CD4-positive, alpha-beta memory T cell (primary cell): ENCODE measurements at regions not wholly inside any gene's neighbourhood (a gene's known extent, or its start where the extent isn't known, plus 50 kb on each side); places are given as distances from the start of the nearest gene placed in this dataset.

Experiments
- CTCF ChIA-PET: fragments of 350-600 bp; sonication (Branson Sonifier 250); formaldehyde crosslinking; loops from one replicate; lab custom pipeline; 2021; ENCODE audit warnings: inconsistent platforms; ENCODE audit not compliant: partially characterized antibody; lab: Charles Lee
- POLR2A ChIA-PET: fragments of 350-600 bp; sonication (Branson Sonifier 250); formaldehyde crosslinking; loops from one replicate; lab custom pipeline; 2021; ENCODE audit not compliant: partially characterized antibody; lab: Charles Lee
- DNase-seq, 5 donors: peaks; one replicate each; pipeline versions ENCODE4 v3.0.0 to v3.0.0-alpha.2; 2020 to 2022; ENCODE audit warnings: mixed read lengths in 1 of 5
- H3K27ac ChIP-seq: one replicate; pipeline ENCODE4 v1.7.0; 2013; ENCODE audit warnings: low read depth, low read length
- H3K27me3 ChIP-seq: 2 replicates; pipeline ENCODE4 v1.7.0; 2013; ENCODE audit warnings: mild to moderate bottlenecking, low read length, moderate library complexity; ENCODE audit not compliant: insufficient read depth
- H3K36me3 ChIP-seq: 2 replicates; pipeline ENCODE4 v1.7.0; 2013; ENCODE audit warnings: mild to moderate bottlenecking, low read length, moderate library complexity; ENCODE audit not compliant: insufficient read depth
- H3K4me1 ChIP-seq: 2 replicates; pipeline ENCODE4 v1.7.0; 2013; ENCODE audit warnings: mild to moderate bottlenecking, low read length, moderate library complexity; ENCODE audit not compliant: insufficient read depth
- H3K4me3 ChIP-seq, 2 donors: one replicate each; pipeline ENCODE4 v1.7.0; 2013; ENCODE audit warnings: low read length in 2 of 2, mild to moderate bottlenecking in 1 of 2
- H3K9me3 ChIP-seq, 2 donors: one replicate each; pipeline ENCODE4 v1.7.0; 2013; ENCODE audit warnings: low read length in 2 of 2, control low read depth in 1 of 2; ENCODE audit not compliant: control insufficient read depth in 1 of 2
- H3K27ac Mint-ChIP-seq, 7 donors: one replicate each; pipeline ENCODE4 v1.8.0; 2020 to 2021; ENCODE audit warnings: mixed read lengths in 7 of 7, mild to moderate bottlenecking in 6 of 7, inconsistent platforms in 3 of 7, moderate library complexity in 3 of 7
- H3K27me3 Mint-ChIP-seq, 2 donors: one replicate each; pipeline ENCODE4 v1.8.0; 2020 to 2021; ENCODE audit warnings: mixed read lengths in 2 of 2
- H3K36me3 Mint-ChIP-seq, 2 donors: one replicate each; pipeline ENCODE4 v1.8.0; 2020 to 2021; ENCODE audit warnings: mixed read lengths in 2 of 2, inconsistent platforms in 1 of 2, mild to moderate bottlenecking in 1 of 2
- H3K4me1 Mint-ChIP-seq, 4 donors: one replicate each; pipeline ENCODE4 v1.8.0; 2020 to 2021; ENCODE audit warnings: mixed read lengths in 4 of 4, mild to moderate bottlenecking in 1 of 4
- H3K4me3 Mint-ChIP-seq, 8 donors: one replicate each; pipeline ENCODE4 v1.8.0; 2020 to 2021; ENCODE audit warnings: mixed read lengths in 8 of 8, mild to moderate bottlenecking in 7 of 8, moderate library complexity in 6 of 8, inconsistent platforms in 3 of 8
- H3K9me3 Mint-ChIP-seq, 8 donors: one replicate each; pipeline ENCODE4 v1.8.0; 2020 to 2021; ENCODE audit warnings: mixed read lengths in 8 of 8, mild to moderate bottlenecking in 5 of 8, inconsistent platforms in 3 of 8, moderate library complexity in 1 of 8
- intact Hi-C: fragments of 100-400 bp; cut with micrococcal nuclease; formaldehyde crosslinking; loops from one replicate; pipeline ENCODE4 v1.15.1; 2023

DNA sequence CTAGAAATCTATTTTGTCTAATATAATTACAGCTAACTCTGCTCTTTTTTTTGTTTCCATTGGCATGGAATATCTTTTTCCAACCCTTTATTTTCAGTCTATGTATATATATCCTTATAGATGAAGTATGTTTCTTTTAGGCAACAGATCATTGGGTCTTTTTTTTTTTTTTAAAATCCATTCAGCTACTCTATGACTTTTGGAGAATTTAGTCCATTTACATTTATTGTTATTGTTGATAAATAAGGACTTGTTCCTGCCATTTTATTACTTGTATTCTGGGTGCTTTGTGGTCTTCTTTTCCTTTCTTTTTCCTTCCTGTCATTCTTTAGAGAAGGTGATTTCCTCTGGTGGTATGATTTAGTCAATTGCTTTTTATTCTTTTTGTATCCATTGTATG lies 296.8 kb downstream of the SMARCA2 start:
- Histone ChIP-seq H3K36me3 (no peaks in the 10 kb centered on the region), H3K9me3 (peaks cover 0 to 16% of the 10 kb centered on the region in 2 donors), H3K4me1 (no peaks in the 10 kb centered on the region), H3K4me3 (no peak overlapping the region), H3K27me3 (no peaks in the 10 kb centered on the region), H3K27ac (no peak overlapping the region)
- H3K27ac Mint-ChIP-seq: peak overlapping the region in 1 of 7 donors; percentile 67
- H3K36me3 Mint-ChIP-seq: peaks cover 0 to 4% of the 10 kb centered on the region in 2 donors
- CTCF ChIA-PET: no interaction called here
- no peak overlapping the region for H3K4me3 Mint-ChIP-seq
- H3K27me3 Mint-ChIP-seq: peaks cover 2 to 5% of the 10 kb centered on the region in 2 donors
- POLR2A ChIA-PET: no interaction called here
- no peak for DNase-seq
- no peaks in the 10 kb centered on the region for H3K4me1 Mint-ChIP-seq
- H3K9me3 Mint-ChIP-seq: peaks cover 3 to 61% (median 51%) of the 10 kb centered on the region in 8 donors
- intact Hi-C loops: no loop called here

DNA sequence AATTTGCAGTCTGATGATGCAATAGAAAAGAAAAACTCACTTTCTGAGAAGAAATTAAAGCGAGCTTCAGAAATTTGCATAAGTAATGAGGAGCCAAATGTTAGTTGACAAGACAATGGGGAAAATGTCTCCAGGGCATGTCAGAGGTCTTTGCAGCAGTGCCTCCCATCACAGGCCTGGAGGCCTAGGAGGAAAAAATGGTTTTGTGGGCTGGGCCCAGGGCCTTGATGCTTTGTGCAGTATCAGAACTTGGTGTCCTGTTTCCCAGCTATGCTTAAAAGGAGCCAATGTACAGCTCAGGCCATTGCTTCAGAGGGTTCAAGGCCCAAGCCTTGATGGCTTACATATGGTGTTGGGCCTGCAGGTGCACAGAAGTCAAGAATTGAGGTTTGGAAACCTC lies 298.4 kb downstream of the SMARCA2 start:
- ChIA-PET CTCF (no interaction called here), POLR2A (no interaction called here)
- Mint-ChIP-seq H3K4me1 (no peaks in the 10 kb centered on the region), H3K9me3 (peaks cover 3 to 61% (median 52%) of the 10 kb centered on the region in 8 donors), H3K36me3 (peaks cover 0 to 4% of the 10 kb centered on the region in 2 donors), H3K4me3 (no peak overlapping the region), H3K27ac (no peak overlapping the region), H3K27me3 (peaks cover 1 to 5% of the 10 kb centered on the region in 2 donors)
- Histone ChIP-seq H3K27me3 (no peaks in the 10 kb centered on the region), H3K9me3 (peaks cover 0 to 16% of the 10 kb centered on the region in 2 donors), H3K4me1 (no peaks in the 10 kb centered on the region), H3K27ac (no peak overlapping the region), H3K4me3 (no peak overlapping the region), H3K36me3 (no peaks in the 10 kb centered on the region)
- no peak for DNase-seq
- intact Hi-C loops: no loop called here

GRCh38 chr9:2317591-2317990 lies 302.4 kb downstream of the SMARCA2 start:
- Mint-ChIP-seq H3K36me3 (peaks cover 0 to 4% of the 10 kb centered on the region in 2 donors), H3K27me3 (peaks cover 2 to 5% of the 10 kb centered on the region in 2 donors), H3K9me3 (peaks cover 2 to 37% (median 33%) of the 10 kb centered on the region in 8 donors), H3K4me1 (no peaks in the 10 kb centered on the region), H3K4me3 (no peak overlapping the region), H3K27ac (no peak overlapping the region)
- no peak for DNase-seq
- H3K9me3 ChIP-seq: peaks cover 0 to 11% of the 10 kb centered on the region in 2 donors
- H3K36me3 ChIP-seq: no peaks in the 10 kb centered on the region
- intact Hi-C loops: no loop called here
- no peak overlapping the region for H3K4me3 ChIP-seq
- no peak overlapping the region for H3K27ac ChIP-seq
- H3K4me1 ChIP-seq: no peaks in the 10 kb centered on the region
- ChIA-PET CTCF (no interaction called here), POLR2A (no interaction called here)
- H3K27me3 ChIP-seq: no peaks in the 10 kb centered on the region

GRCh38 chr9:2319421-2319820 lies 302.2 kb upstream of the VLDLR start:
- DNase-seq: no peak
- no peaks in the 10 kb centered on the region for H3K4me1 Mint-ChIP-seq
- H3K4me3 Mint-ChIP-seq: no peak overlapping the region
- no peak overlapping the region for H3K4me3 ChIP-seq
- no peak overlapping the region for H3K27ac ChIP-seq
- ChIA-PET POLR2A (no interaction called here), CTCF (no interaction called here)
- H3K27me3 Mint-ChIP-seq: peaks cover 2 to 6% of the 10 kb centered on the region in 2 donors
- peaks cover 0 to 21% (median 17%) of the 10 kb centered on the region in 8 donors for H3K9me3 Mint-ChIP-seq
- H3K36me3 Mint-ChIP-seq: no peaks in the 10 kb centered on the region
- H3K36me3 ChIP-seq: no peaks in the 10 kb centered on the region
- intact Hi-C loops: no loop called here
- no peaks in the 10 kb centered on the region for H3K4me1 ChIP-seq
- no peaks in the 10 kb centered on the region for H3K9me3 ChIP-seq
- H3K27ac Mint-ChIP-seq: no peak overlapping the region
- H3K27me3 ChIP-seq: no peaks in the 10 kb centered on the region

DNA sequence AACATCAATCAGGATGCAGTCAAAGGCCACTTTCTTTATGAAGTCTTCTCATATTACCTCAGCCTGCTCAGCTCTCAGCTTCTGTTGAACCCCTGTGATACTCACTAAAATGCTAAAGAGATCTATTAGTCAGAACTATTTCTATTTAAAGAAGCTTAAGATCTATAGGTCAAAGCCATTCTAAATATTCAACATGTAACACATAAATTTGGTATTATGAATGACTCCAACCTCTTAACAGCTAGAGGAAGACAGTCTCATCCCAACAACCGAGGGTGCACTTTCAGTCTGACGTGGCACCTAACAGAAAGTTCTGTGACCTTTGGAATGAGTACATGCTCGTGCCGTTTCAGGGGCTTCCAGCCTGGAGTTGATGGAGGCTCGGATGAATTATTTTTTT lies 301.5 kb upstream of the VLDLR start:
- Mint-ChIP-seq H3K36me3 (no peaks in the 10 kb centered on the region), H3K27ac (no peak overlapping the region), H3K4me3 (no peak overlapping the region), H3K4me1 (no peaks in the 10 kb centered on the region), H3K9me3 (peaks cover 0 to 14% (median 11%) of the 10 kb centered on the region in 8 donors), H3K27me3 (peaks cover 2 to 8% of the 10 kb centered on the region in 2 donors)
- H3K9me3 ChIP-seq: no peaks in the 10 kb centered on the region
- no peaks in the 10 kb centered on the region for H3K36me3 ChIP-seq
- ChIA-PET CTCF (no interaction called here), POLR2A (no interaction called here)
- intact Hi-C loops: no loop called here
- no peaks in the 10 kb centered on the region for H3K4me1 ChIP-seq
- H3K27ac ChIP-seq: no peak overlapping the region
- H3K4me3 ChIP-seq: no peak overlapping the region
- H3K27me3 ChIP-seq: no peaks in the 10 kb centered on the region
- no peak for DNase-seq

DNA sequence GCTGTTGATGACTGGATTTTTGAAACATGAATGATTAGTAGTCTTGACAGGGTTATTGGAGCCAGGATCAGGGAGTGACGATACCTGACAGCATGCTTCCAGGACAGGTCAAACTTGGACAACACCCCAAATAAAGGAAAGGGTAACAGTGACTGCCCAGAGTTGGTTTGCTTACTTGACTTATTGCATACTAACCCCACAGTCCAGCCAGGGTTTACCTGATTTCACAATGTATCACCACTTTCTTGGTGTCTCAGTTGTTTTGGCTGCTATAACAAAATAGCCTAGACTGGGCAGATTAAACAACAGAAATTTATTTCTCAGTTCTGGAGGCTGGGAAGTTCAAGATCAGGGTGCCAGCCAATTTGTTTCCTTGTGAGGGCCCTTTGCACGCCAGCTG lies 301.0 kb upstream of the VLDLR start:
- H3K27ac Mint-ChIP-seq: no peak overlapping the region
- Histone ChIP-seq H3K9me3 (no peaks in the 10 kb centered on the region), H3K36me3 (no peaks in the 10 kb centered on the region), H3K4me1 (no peaks in the 10 kb centered on the region), H3K27ac (no peak overlapping the region), H3K27me3 (no peaks in the 10 kb centered on the region), H3K4me3 (no peak overlapping the region)
- ChIA-PET CTCF (no interaction called here), POLR2A (no interaction called here)
- peaks cover 0 to 9% (median 6%) of the 10 kb centered on the region in 8 donors for H3K9me3 Mint-ChIP-seq
- no peaks in the 10 kb centered on the region for H3K36me3 Mint-ChIP-seq
- H3K4me1 Mint-ChIP-seq: no peaks in the 10 kb centered on the region
- H3K4me3 Mint-ChIP-seq: no peak overlapping the region
- intact Hi-C loops: no loop called here
- no peak for DNase-seq
- H3K27me3 Mint-ChIP-seq: peaks cover 2 to 10% of the 10 kb centered on the region in 2 donors

- intact Hi-C loops: no loop called here
- Mint-ChIP-seq H3K36me3 (no peaks in the 10 kb centered on the region), H3K27ac (no peak overlapping the region), H3K4me1 (no peaks in the 10 kb centered on the region), H3K9me3 (peaks cover 0 to 6% (median 2%) of the 10 kb centered on the region in 8 donors), H3K27me3 (peaks cover 2 to 9% of the 10 kb centered on the region in 2 donors), H3K4me3 (no peak overlapping the region)
- H3K27me3 ChIP-seq: no peaks in the 10 kb centered on the region
- no peak overlapping the region for H3K4me3 ChIP-seq
- H3K9me3 ChIP-seq: no peaks in the 10 kb centered on the region
- ChIA-PET POLR2A (no interaction called here), CTCF (no interaction called here)
- no peaks in the 10 kb centered on the region for H3K4me1 ChIP-seq
- no peak overlapping the region for H3K27ac ChIP-seq
- no peak for DNase-seq
- H3K36me3 ChIP-seq: no peaks in the 10 kb centered on the region
Measured at GRCh38 chr9:2321523-2322148, 300.0 kb upstream of the VLDLR start.
